Activated CD8-positive, alpha-beta memory T cell treated with anti-CD3 and anti-CD28 coated beads for 1 hour (primary cell): ENCODE measurements at regions not wholly inside any gene's neighbourhood (a gene's known extent, or its start where the extent isn't known, plus 50 kb on each side); places are given as distances from the start of the nearest gene placed in this dataset.
"Not testable (repeated sequence)": the region's sequence is repeated elsewhere in the genome, so short reads cannot be mapped to it uniquely, and the experiment has no call there.

Experiments used
- DNase-seq, 2 donors: peaks; one replicate each; pipeline ENCODE4 v3.0.0-alpha.2; 2020; ENCODE audit warnings: low read depth in 1 of 2; ENCODE audit errors: extremely low read depth in 1 of 2

DNA sequence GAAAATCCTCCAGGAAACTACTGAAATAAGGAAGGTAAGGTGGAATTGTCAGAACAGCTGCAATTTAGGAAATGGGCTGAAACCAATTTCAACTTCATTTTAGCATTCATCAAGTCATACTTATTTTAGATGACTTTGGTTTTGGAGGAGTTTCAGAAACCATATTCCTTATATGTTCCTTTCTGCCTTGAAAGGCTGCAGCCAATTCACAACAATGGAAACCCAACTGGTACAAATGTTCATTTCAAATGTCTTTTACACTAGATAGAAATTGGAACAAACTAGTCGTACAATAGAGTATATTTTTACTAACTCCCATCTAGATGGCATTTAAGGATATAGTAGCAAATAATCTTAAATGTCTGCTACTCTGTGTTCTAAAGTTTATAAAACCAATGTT is 82.6 kb upstream of the ANKH start:
- DNase-seq, result no peak

GRCh38 chr5:14953075-14953607 is 81.6 kb upstream of the ANKH start:
- DNase-seq, result no peak

DNA sequence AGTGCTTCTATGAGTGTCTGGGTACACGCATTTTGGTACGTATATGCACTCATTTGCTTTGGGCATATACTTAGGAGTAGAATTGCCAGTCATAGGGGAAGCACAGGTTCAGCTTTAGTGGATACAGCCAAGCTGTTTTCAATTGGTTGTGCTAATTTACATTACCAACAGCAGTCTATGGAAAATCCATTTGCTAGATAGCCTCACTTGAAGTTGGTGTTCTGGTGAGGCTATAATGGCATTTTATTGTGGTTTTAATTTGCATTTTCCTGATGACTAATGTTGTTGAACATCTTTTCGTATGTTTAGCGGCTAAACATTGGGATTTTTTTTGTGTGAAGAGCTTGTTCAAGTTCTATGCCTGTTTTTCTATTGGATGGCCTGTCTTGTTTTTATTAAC is 76.8 kb upstream of the ANKH start:
- no peak for DNase-seq

- DNase-seq, result no peak
These were observed 75.4 kb upstream of the ANKH start for GRCh38 chr5:14946815-14947620.

DNA sequence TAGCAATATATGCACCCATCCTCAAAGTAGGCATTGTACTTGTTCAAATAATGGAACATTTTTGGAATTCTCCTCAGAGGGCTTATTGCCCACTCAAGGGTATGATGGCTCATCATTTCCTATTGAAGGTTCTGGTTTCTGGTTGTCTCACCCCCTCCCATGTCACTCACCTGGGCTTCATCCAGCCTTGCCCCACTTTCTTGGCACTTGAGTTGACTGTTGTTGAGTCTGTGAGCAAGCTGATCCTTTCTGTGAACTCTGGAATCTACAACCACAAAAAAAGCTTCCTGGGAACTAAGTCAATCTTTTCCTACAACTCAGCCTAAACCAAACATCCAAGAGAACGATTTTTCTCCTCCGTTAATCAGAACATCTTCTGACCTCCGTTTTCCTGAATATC is 73.9 kb upstream of the ANKH start:
- DNase-seq, result no peak

DNA sequence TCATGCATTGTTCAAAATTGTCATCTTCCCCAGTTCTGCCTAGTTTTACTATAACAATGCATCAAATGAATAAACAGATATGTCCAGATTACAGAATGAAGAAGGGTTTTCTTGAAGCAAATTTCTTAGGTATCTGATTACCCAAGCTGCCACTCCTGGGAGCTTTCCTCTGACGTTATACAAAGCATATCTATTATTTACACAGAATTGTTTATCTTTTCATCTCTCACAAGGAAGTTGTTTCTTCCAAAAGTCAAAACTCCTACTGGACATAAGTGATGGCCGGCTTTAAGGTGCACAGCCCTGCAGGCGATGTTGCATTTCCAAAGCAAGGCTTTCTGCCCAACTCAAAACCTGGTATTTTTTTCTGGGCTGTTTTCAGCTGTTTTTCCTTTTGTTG is 73.4 kb upstream of the ANKH start:
- no peak for DNase-seq

- DNase-seq, result no peak
These were observed 72.8 kb upstream of the ANKH start for GRCh38 chr5:14944350-14944739.

DNA sequence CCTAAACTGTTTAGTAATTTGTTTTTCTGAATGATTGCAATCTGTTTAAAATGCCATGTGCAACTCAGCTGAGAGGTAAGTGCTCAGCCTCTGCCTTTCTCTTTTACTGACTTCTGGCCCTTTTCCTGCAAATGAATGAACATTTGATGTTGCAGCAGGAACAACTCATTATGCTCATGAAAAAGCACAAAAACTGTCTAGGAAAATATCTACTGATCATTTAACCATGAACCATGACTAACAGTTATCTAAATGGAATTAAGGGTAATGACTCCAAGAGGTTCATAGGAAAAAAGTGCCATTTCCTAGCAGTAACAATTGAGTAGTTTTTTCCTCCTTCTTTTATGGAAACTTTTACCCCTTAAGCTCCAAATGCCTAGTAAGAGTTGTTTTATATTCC is 70.6 kb upstream of the ANKH start:
- DNase-seq, result no peak

DNA sequence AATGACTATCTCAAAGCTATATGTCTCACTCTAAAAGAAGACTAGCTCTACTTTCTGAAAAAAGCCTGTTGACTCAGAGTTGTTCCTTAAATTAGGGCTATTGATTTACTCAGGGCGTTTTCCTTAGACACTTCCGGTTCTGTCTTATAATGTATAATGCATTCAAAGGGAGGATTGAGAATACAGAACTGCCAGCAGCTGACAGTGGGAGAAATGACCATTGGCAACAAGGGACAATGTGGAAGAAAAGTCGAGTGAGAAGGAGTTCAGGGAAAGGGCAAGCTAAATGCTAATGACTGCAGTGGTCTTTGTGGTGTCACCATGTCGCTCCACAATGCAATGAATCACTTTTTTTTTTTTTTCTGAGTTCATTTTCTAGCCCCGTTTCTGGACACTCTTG is 65.7 kb upstream of the ANKH start:
- no peak for DNase-seq

DNA sequence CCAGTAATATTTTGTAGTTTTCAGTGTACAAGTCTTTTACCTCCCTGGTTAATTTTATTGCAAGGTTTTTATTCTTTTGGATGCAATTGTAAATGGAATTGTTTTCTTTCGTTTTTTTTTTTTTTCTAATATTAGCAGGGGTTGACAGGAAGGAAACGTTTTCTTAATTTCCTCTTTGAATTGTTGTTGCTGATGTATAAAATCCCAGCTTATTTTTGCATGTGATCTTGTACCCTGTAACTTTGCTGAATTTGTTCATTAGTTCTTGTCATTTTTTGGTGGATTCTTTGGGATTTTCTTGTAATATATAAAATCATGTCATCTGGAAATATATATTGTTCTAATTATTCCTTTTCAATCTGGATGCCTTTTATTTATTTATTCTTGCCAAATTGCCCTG is 65.0 kb upstream of the ANKH start:
- no peak for DNase-seq

DNA sequence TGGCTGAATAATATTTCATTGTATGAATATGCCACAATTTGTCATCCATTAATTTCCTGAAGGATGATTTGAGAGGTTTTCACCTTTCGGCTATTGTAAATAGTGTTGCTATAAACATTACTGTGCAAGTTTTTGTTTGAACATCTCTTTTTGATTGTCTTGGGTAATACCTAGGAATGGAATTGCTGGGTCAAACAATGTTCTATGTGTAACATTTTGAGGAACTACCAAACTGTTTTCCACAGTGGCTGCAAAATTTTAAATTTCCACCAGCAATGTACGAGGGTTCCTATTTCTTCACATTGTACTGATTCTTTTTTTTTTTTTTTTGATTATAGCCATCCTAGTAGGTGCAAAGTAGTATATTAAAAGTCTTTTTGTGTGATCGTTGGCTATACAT is 63.8 kb upstream of the ANKH start:
- no peak for DNase-seq

DNA sequence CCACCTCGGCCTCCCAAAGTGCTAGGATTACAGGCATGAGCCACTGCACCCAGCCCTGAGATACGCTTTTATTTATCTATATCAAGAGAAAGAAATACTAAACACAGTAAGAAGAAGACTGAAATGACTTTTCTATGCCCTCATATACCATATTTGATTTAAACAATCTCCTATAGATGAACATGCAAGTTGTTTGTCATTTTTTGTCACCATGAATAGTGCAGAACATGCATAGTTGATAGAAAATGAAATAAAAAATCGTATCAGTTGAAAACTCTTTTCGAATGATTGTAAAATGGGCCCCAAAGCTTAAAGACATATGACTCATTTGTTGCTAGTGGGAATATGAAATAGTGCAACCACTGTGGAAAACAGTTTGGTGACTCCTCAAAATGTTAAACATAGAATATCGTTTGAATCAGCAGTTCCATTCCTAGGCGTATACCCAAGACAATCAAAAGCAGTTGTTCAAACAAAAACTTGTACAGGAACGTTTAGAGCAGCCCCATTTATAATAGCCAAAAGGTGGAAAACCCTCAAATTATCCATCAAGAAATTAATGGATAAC is 61.4 kb upstream of the ANKH start:
- DNase-seq, result no peak

- DNase-seq, result no peak
These were observed 58.9 kb upstream of the ANKH start for GRCh38 chr5:14930486-14930885.

- no peak for DNase-seq
These were observed 57.9 kb upstream of the ANKH start for GRCh38 chr5:14929293-14930065.

DNA sequence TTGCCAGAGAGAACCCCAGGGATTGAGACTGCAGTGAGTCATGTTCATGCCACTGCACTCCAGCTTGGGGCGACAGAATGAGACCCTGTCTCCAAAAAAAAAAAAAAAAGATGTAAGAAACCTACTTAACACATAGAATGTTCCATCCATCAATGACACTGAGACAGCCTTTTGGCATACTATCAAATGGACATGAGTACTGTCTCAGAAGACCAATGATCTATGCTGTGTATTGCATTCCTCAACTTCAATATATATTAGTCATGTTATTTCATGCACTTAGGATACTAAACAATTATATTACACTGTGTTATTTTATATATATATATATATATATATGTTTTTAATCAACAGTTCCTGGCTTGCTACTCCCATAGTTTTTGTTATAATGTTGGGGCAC is 57.1 kb upstream of the ANKH start:
- no peak for DNase-seq

- DNase-seq, result no peak
These were observed 53.7 kb upstream of the ANKH start for GRCh38 chr5:14925326-14925725.

- not testable (repeated sequence) for DNase-seq
These were observed 51.4 kb upstream of the ANKH start for GRCh38 chr5:14922952-14923351.

DNA sequence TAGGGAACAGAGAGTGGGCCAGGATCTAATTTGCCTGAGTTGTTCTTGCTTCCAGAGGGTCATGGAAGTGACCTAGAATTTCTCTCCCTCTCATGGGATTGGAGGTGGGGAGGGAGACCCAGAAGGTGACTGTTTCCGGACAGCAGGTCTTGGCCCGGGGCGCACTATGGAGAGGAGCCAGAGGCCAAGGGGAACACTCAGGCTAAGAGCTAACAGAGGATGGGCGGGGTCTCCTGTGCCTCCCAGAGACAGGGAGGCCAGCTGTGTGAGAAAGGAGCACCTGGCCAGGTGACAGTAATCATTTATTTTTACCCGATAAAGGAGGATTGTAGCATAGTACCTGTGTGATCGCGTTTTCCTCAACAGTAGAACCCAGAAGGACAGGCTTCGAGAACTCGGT is 50.9 kb upstream of the ANKH start:
- DNase-seq, result no peak
